ENCODE measurements at regions not wholly inside any gene's neighbourhood (a gene's known extent, or its start where the extent isn't known, plus 50 kb on each side); places are given as distances from the start of the nearest gene placed in this dataset.

GRCh38 chr16:59123479-59123878, 389.4 kb upstream of the GOT2 start (continued):
- TF ChIP-seq HMGXB3 (CRISPR knock-in tag; IDR thresholded peaks at IDR 0.05; ENCODE audit: borderline replicate concordance): no peak

GRCh38 chr16:59122262-59122537, 388.1 kb upstream of the GOT2 start:
- H4K20me1 ChIP-seq (ENCODE audit: insufficient read depth, low read length): no peaks in the 10 kb centered on the region
- CTCF ChIA-PET (ENCODE audit: low intra/inter-chr PET ratio, low total read pairs): no interaction called here
- in situ Hi-C loops (cut with HindIII; ENCODE audit: extremely low pct_ligation_motif_present, low pct_unique_long_range_greater_than_20kb): no loop called here
- intact Hi-C loops (cut with micrococcal nuclease; ENCODE audit: unreplicated experiment): no loop called here
- no peaks in the 10 kb centered on the region for H3K27me3 ChIP-seq (ENCODE audit: control insufficient read depth in 1 of 2, insufficient read depth in 2 of 2, low read length in 2 of 2)
- DNase-seq (ENCODE audit: low spot score) (no peak), FAIRE-seq (no peak), ATAC-seq (no peak)
- no peak overlapping the region for H3K4me3 ChIP-seq (replicated peaks in 1 of 3; ENCODE audit: insufficient read depth in 1 of 3, low read depth in 2 of 3, low read length in 3 of 3)
- H3K36me3 ChIP-seq (replicated peaks in 1 of 2; ENCODE audit: control insufficient read depth in 1 of 2, insufficient read depth in 2 of 2, low read length in 2 of 2): no peaks in the 10 kb centered on the region
- H3K79me2 ChIP-seq (ENCODE audit: insufficient read depth, low read length): no peaks in the 10 kb centered on the region
- H3K9ac ChIP-seq (ENCODE audit: insufficient read depth, low read depth, low read length): no peak overlapping the region
- no peak overlapping the region for H3K4me2 ChIP-seq (ENCODE audit: low read depth, low read length)
- H3K4me1 ChIP-seq (ENCODE audit: insufficient read depth, low read length): no peaks in the 10 kb centered on the region
- H2AFZ ChIP-seq (ENCODE audit: low read length): no peak overlapping the region
- WGBS (ENCODE audit: low lambda C conversion rate): 6% methylated on average over 2 of the region's 2 CpGs
- H3K27ac ChIP-seq (ENCODE audit: extremely low read length, insufficient read depth, low read length): no peak overlapping the region
- no TSS peak for BruUV-seq (replicated peaks)
- POLR2A ChIA-PET: no interaction called here
- no peaks in the 10 kb centered on the region for H3K9me3 ChIP-seq (ENCODE audit: low read length)
- TF ChIP-seq ARHGAP35 (CRISPR knock-in tag; IDR thresholded peaks at IDR 0.05; ENCODE audit: borderline replicate concordance) (no peak), KIAA2018 (CRISPR knock-in tag; IDR thresholded peaks at IDR 0.05; ENCODE audit: borderline replicate concordance) (no peak), NR2F2 (IDR thresholded peaks at IDR 0.05; ENCODE audit: borderline replicate concordance, low read depth) (no peak), ZNF674 (CRISPR knock-in tag; IDR thresholded peaks at IDR 0.05; ENCODE audit: low read depth) (no peak), KLF11 (CRISPR knock-in tag; IDR thresholded peaks at IDR 0.05) (no peak)

Data from HepG2 (cell line).